HUES48 (cell line): ENCODE measurements at regions not wholly inside any gene's neighbourhood (a gene's known extent, or its start where the extent isn't known, plus 50 kb on each side); places are given as distances from the start of the nearest gene placed in this dataset.

Source experiments
- H3K27ac ChIP-seq: one replicate; pipeline ENCODE4 v1.7.0; 2013; ENCODE audit warnings: low read depth, low read length, inconsistent platforms
- H3K27me3 ChIP-seq: 2 replicates; pipeline ENCODE4 v1.6.1; 2013; ENCODE audit warnings: mild to moderate bottlenecking, low read length; ENCODE audit not compliant: control insufficient read depth, insufficient read depth
- H3K36me3 ChIP-seq: 2 replicates; pipeline ENCODE4 v1.6.1; 2013; ENCODE audit warnings: low read length; ENCODE audit not compliant: control insufficient read depth, insufficient read depth
- H3K4me1 ChIP-seq: 2 replicates; pipeline ENCODE4 v1.6.1; 2013; ENCODE audit warnings: mild to moderate bottlenecking, low read length; ENCODE audit not compliant: control insufficient read depth, insufficient read depth
- H3K4me3 ChIP-seq: 2 replicates; pipeline ENCODE4 v1.5.1; 2013; ENCODE audit warnings: mild to moderate bottlenecking, low read depth, low read length
- H3K9ac ChIP-seq: 2 replicates; pipeline ENCODE4 v1.6.1; 2013; ENCODE audit warnings: mild to moderate bottlenecking, low read depth, low read length, moderate library complexity
- H3K9me3 ChIP-seq: 2 replicates; pipeline ENCODE4 v1.6.1; 2013; ENCODE audit warnings: low read length; ENCODE audit not compliant: control insufficient read depth, insufficient read depth

DNA sequence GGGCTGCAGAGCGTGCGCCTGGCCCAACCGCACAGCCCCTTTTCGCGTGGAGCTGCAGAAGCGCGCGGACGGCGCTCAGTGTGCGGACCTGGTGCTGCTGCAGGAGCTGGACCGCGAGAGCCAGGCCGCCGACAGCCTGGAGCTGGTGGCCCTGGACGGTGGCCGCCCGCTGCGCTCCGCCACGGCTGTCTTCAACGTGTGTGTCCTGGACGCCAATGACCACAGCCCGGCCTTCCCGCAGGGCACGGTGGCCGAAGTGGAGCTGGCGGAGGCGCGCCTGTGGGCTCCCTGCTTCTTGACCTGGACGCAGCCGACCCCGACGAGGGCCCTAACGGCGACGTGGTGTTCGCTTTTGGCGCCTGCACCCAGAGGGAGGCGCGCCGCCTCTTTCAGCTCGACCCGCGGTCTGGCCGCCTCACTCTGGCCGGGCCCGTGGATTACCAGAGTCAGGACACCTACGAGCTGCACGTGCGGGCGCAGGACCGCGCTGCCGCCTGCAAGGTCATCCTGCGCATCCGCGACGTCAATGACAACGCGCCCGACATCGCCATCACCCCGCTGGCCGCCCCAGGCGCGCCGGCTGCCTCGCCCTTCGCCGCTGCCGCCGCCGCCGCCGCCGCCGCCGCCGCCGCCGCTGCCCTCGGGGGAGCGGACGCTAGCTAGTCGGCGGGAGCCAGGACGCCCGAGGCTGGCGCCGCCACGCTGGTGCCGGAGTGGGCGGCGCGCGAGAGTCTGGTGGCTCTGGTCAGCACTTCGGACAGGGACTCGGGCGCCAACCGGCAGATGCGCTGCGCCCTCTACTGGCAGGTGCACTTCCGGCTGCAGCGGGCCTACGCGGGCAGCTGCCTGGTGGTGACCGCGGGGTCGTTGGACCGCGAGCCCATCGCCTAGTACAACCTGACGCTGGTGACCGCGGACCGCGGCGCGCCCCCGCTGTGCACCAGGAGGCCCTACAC is 172.2 kb downstream of the OLFM4 start:
- Histone ChIP-seq H3K9me3 (no peaks in the 10 kb centered on the region), H3K9ac (no peak overlapping the region), H3K4me3 (peak overlapping the region; percentile 62; the same call in 1 of the 2 replicates), H3K36me3 (no peaks in the 10 kb centered on the region), H3K27me3 (peaks cover 42% of the 10 kb centered on the region), H3K27ac (no peak overlapping the region), H3K4me1 (no peaks in the 10 kb centered on the region)

DNA sequence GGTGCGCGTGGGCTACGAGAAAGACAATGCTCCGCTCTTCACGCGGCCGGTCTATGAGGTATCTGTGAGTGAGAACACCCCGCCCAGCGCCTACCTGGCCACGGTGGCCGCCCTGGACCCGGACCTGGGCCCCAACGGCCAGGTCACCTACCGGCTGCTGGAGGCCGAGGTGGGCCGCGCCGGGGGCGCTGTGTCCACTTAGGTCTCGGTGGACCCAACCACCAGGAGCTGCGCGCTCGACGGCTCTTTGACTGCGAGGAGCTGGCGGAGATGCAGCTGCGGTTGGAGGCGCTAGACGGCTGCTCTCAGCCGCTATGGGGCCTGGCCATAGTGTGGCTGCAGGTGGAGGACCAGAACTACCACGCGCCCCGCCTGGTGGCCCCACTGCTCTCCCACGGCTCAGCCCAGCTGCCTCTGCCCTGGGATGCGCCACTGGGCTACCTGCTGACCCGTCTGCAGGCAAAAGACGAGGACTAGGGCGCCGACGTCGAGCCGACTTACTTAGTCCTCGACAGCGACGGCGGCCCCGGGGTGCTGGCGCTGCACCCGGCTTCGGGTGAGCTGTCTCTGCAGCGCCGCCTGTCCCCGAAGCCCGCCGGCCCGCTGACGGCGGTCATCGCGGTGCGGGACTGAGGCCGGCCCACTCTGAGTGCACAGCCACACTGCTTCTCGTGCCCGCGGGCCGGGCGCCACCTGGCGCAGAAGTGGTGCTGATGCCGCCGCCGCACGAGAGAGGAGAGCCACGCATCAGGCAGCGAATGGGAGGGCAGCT is 173.0 kb downstream of the OLFM4 start:
- peak overlapping the region; percentile 42; the same call in 1 of the 2 replicates for H3K4me3 ChIP-seq
- no peaks in the 10 kb centered on the region for H3K9me3 ChIP-seq
- peaks cover 42% of the 10 kb centered on the region for H3K27me3 ChIP-seq
- no peak overlapping the region for H3K9ac ChIP-seq
- H3K36me3 ChIP-seq = no peaks in the 10 kb centered on the region
- no peak overlapping the region for H3K27ac ChIP-seq
- H3K4me1 ChIP-seq = no peaks in the 10 kb centered on the region

DNA sequence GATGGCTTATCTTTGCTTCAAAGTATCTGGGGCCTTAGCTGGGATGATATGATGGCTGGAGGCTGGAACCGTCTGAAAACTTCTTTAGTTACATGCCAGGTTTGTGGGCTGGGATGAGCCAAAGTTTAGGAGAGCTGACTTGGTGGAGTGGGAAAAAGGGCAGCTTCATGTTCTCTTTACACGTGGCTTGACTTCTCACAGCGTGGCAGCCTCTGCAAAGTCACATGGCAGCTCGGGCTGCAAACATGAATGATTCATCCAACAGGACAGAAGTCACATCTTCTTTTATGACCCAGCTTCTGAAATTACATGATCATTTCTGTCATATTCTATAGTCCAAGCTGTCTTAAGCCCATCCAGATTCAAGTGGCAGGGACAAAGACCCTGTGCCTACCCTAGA is 176.0 kb downstream of the OLFM4 start:
- Histone ChIP-seq H3K9me3 (no peaks in the 10 kb centered on the region), H3K9ac (no peak overlapping the region), H3K4me1 (no peaks in the 10 kb centered on the region), H3K36me3 (no peaks in the 10 kb centered on the region), H3K4me3 (no peak overlapping the region), H3K27me3 (peaks cover 30% of the 10 kb centered on the region), H3K27ac (no peak overlapping the region)

DNA sequence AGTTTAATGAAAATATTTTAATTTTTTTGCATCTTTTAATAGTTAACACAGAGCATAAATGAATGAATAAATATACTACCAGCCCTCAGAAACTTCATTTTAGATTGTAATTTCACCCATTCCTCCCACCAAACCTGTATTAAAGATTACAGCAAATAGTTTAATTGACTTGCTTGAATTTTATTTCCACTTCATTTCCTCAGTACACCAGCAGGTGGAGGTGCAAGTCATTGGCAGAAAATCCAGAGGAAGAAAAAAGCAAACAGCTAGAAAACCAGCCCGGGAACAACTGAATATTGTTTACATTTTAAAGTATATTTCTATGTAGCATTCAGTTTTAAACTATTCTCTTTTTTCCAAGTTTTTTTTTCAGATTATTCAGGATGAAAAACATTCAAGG is 177.8 kb downstream of the OLFM4 start:
- Histone ChIP-seq H3K27me3 (peaks cover 15% of the 10 kb centered on the region), H3K36me3 (no peaks in the 10 kb centered on the region)

DNA sequence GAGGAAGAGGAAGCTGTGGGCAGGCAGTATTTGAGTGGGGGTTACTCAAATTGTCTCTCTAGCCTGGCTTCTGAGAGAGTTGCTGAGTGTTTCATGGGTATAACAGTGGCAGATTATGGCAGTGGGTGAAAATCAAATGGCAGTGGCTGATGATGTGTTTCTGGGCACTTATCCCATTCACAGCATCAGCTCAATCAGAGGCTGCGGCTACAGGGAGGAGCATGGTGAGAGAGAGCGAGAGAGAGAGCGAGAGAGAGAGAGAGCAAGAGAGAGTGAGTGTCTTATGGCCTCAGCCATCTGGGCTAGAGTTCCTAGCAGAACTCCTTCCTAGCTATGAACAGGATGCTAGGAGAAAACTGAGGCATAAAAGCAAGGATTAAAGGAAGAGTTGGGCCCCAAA is 178.9 kb downstream of the OLFM4 start:
- Histone ChIP-seq H3K36me3 (no peaks in the 10 kb centered on the region), H3K4me1 (no peaks in the 10 kb centered on the region), H3K9ac (no peak overlapping the region), H3K4me3 (no peak overlapping the region), H3K9me3 (no peaks in the 10 kb centered on the region), H3K27me3 (peaks cover 5% of the 10 kb centered on the region), H3K27ac (no peak overlapping the region)

More for the DNA sequence above, 177.8 kb downstream of the OLFM4 start:
- Histone ChIP-seq H3K4me3 (no peak overlapping the region), H3K4me1 (no peaks in the 10 kb centered on the region), H3K9me3 (no peaks in the 10 kb centered on the region), H3K27ac (no peak overlapping the region), H3K9ac (no peak overlapping the region)

DNA sequence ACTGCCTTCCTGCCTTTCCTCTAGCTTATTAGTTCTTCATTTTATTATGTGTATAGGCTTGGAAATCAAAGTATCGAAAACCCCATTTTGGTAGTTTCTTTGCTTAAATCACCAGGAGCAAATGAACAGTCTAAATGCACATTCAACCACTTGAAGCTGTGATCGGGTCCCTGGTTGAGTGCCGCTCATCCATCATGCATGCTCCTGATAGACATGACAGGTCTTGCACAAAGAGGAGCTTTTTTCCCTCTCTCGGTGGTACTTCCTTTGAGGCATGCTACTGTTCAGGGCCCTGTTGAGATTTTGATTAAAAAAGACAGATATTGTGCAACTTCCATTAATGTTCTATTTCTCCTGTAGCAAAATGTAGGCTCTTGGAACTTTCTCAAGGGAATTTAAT is 185.8 kb downstream of the OLFM4 start:
- Histone ChIP-seq H3K36me3 (no peaks in the 10 kb centered on the region), H3K4me3 (no peak overlapping the region), H3K9me3 (no peaks in the 10 kb centered on the region)

DNA sequence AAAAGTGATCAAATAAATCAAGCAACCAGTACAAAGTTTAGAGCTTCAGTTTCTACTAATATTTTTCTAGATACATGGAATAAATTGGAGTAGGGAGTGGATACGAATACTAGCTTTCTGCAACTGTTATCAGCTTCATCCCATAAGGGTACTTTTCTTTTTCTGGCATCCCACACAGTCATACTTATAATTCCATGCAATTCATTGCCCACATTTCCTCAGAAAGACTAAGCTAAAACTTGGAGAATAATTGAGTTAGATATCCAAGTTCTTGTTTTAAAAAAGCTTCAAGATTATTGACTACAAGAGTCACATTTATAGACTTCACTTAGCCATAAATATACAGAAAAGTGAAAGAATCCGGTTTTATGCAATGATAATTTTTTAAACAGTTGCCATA is 186.9 kb downstream of the OLFM4 start:
- H3K9me3 ChIP-seq = no peaks in the 10 kb centered on the region
- no peaks in the 10 kb centered on the region for H3K36me3 ChIP-seq
- H3K4me1 ChIP-seq = no peaks in the 10 kb centered on the region
- no peak overlapping the region for H3K4me3 ChIP-seq
- no peak overlapping the region for H3K27ac ChIP-seq
- H3K27me3 ChIP-seq = peaks cover 2% of the 10 kb centered on the region; the same call in 1 of the 2 replicates
- H3K9ac ChIP-seq = no peak overlapping the region

More for the DNA sequence above, 185.8 kb downstream of the OLFM4 start:
- no peak overlapping the region for H3K9ac ChIP-seq
- peaks cover 2% of the 10 kb centered on the region; the same call in 1 of the 2 replicates for H3K27me3 ChIP-seq
- H3K27ac ChIP-seq = no peak overlapping the region
- H3K4me1 ChIP-seq = no peaks in the 10 kb centered on the region

DNA sequence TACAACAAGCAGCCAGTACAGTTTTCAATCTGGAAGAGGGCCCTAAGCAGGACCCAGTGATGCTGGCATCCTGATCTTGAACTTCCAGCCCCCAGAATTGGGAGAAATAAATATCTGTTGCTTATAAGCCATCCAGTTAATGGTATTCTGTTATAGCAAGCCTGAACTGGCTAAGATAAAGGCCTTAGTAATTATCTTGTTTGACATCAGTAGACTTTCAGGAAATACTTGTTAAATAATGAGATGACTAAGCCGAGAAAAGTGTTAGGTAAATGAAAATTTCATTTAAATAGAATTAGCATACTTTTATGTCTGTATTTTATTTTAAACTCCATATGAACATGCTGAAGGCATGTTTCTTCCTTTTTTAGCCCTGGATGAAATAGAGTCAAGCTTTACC is 188.2 kb downstream of the OLFM4 start:
- Histone ChIP-seq H3K36me3 (no peaks in the 10 kb centered on the region), H3K4me3 (no peak overlapping the region), H3K9me3 (no peaks in the 10 kb centered on the region), H3K27me3 (peaks cover 2% of the 10 kb centered on the region; the same call in 1 of the 2 replicates), H3K9ac (no peak overlapping the region), H3K4me1 (no peaks in the 10 kb centered on the region), H3K27ac (no peak overlapping the region)

DNA sequence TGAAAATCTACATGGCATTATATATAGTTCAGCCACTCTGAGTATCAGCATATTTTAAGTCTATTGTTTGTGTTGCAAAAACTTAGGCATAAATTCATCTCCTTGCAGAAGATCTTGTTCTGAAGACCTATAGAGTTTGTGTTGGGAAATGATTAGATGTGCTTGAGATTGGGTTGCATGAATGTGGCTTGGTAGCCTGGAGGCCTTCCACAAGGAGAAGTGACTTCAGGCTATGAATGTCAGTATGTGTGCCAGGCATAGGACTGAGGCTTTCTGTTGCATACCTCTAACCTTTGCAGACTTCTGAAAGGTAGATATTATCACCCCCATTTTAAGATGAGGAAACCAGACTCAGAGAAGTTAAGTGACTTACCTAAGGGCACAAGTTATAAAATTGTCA is 188.6 kb downstream of the OLFM4 start:
- no peak overlapping the region for H3K27ac ChIP-seq
- H3K36me3 ChIP-seq = no peaks in the 10 kb centered on the region
- H3K9ac ChIP-seq = no peak overlapping the region
- H3K4me1 ChIP-seq = no peaks in the 10 kb centered on the region
- H3K9me3 ChIP-seq = no peaks in the 10 kb centered on the region
- H3K27me3 ChIP-seq = peaks cover 2% of the 10 kb centered on the region; the same call in 1 of the 2 replicates
- no peak overlapping the region for H3K4me3 ChIP-seq

DNA sequence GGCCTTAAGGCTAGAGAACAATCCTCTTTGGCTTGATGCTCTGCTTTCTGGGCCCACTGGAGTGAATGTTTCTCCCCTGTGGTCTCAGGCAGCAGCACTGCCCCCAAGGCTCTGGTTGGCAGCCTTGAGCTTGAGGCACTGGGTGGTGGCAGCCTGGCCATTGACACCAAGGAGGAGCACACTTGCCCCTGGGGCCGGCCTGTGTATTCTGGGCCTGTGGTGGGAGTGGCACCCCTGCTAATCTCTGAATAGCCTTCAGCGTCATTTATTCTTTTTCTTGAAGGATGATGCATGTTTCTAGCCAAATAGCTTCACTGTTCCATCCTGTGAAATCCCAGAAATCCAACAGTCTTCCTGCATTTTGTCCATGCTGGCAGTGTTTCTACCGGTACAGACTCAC is 191.4 kb downstream of the OLFM4 start:
- Histone ChIP-seq H3K36me3 (no peaks in the 10 kb centered on the region), H3K27ac (no peak overlapping the region), H3K9ac (no peak overlapping the region), H3K9me3 (peaks cover 11% of the 10 kb centered on the region), H3K4me1 (no peaks in the 10 kb centered on the region), H3K4me3 (no peak overlapping the region), H3K27me3 (no peaks in the 10 kb centered on the region)

DNA sequence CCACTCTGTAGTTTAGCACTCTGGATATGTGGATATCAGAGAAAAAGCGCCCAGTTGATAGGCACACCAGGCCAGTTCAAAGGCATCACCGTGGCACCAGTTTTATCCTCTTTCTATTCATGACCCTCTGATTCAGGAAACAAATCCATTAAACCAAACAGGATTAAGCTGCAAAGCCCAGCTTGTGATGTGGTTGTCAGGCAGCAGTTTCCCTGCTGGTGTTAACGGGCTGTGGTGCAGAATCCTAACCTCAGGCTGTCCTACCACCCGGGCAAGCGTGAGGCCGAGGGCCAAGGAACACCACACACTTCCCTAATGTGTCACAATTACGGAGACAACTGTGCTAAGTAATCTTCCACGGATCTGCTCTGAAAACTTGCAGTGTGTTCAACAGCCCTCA is 209.1 kb downstream of the OLFM4 start:
- Histone ChIP-seq H3K36me3 (no peaks in the 10 kb centered on the region), H3K9ac (no peak overlapping the region), H3K27ac (no peak overlapping the region), H3K4me3 (no peak overlapping the region), H3K4me1 (peaks cover 9% of the 10 kb centered on the region; the same call in 1 of the 2 replicates), H3K9me3 (no peaks in the 10 kb centered on the region), H3K27me3 (no peaks in the 10 kb centered on the region)
